ENCODE measurements at regions not wholly inside any gene's neighbourhood (a gene's known extent, or its start where the extent isn't known, plus 50 kb on each side); places are given as distances from the start of the nearest gene placed in this dataset.
"Not testable (repeated sequence)": the region's sequence is repeated elsewhere in the genome, so short reads cannot be mapped to it uniquely, and the experiment has no call there.

- Mint-ChIP-seq H3K27me3 (no peaks in the 10 kb centered on the region), H3K9me3 (no peaks in the 10 kb centered on the region), H3K27ac (no peak overlapping the region), H3K36me3 (no peaks in the 10 kb centered on the region), H3K4me1 (no peaks in the 10 kb centered on the region), H3K4me3 (no peak overlapping the region)
- ATAC-seq: no peak
Observed at GRCh38 chr11:23164022-23164421, 303.7 kb upstream of the CCDC179 start.

- Mint-ChIP-seq H3K4me1 (no peaks in the 10 kb centered on the region), H3K9me3 (peaks cover 3% of the 10 kb centered on the region), H3K4me3 (no peak overlapping the region), H3K36me3 (no peaks in the 10 kb centered on the region), H3K27ac (no peak overlapping the region), H3K27me3 (no peaks in the 10 kb centered on the region)
- no peak for ATAC-seq
Observed at GRCh38 chr11:23166376-23166775, 306.1 kb upstream of the CCDC179 start.

- no peaks in the 10 kb centered on the region for H3K4me1 Mint-ChIP-seq
- H3K27ac Mint-ChIP-seq: no peak overlapping the region
- H3K9me3 Mint-ChIP-seq: peaks cover 8% of the 10 kb centered on the region
- no peak for ATAC-seq
- no peaks in the 10 kb centered on the region for H3K27me3 Mint-ChIP-seq
- no peaks in the 10 kb centered on the region for H3K36me3 Mint-ChIP-seq
- H3K4me3 Mint-ChIP-seq: no peak overlapping the region
Observed at GRCh38 chr11:23179609-23180008, 319.3 kb upstream of the CCDC179 start.

GRCh38 chr11:23181022-23181807, 320.9 kb upstream of the CCDC179 start:
- H3K27me3 Mint-ChIP-seq: no peaks in the 10 kb centered on the region
- no peaks in the 10 kb centered on the region for H3K4me1 Mint-ChIP-seq
- no peak overlapping the region for H3K27ac Mint-ChIP-seq
- no peak overlapping the region for H3K4me3 Mint-ChIP-seq
- peaks cover 6% of the 10 kb centered on the region for H3K9me3 Mint-ChIP-seq
- no peak for ATAC-seq
- no peaks in the 10 kb centered on the region for H3K36me3 Mint-ChIP-seq

- Mint-ChIP-seq H3K36me3 (no peaks in the 10 kb centered on the region), H3K4me1 (no peaks in the 10 kb centered on the region), H3K9me3 (peaks cover 2% of the 10 kb centered on the region), H3K27ac (no peak overlapping the region), H3K27me3 (no peaks in the 10 kb centered on the region), H3K4me3 (no peak overlapping the region)
- ATAC-seq: no peak
Observed at GRCh38 chr11:23192256-23192655, 332.0 kb upstream of the CCDC179 start.

- H3K9me3 Mint-ChIP-seq: peaks cover 22% of the 10 kb centered on the region
- ATAC-seq: peak; percentile 39
Observed at GRCh38 chr11:23201936-23202522, 341.8 kb upstream of the CCDC179 start.

GRCh38 chr11:23202611-23203010, 342.3 kb upstream of the CCDC179 start:
- Mint-ChIP-seq H3K27me3 (no peaks in the 10 kb centered on the region), H3K4me3 (no peak overlapping the region), H3K27ac (no peak overlapping the region), H3K36me3 (no peaks in the 10 kb centered on the region), H3K9me3 (peaks cover 19% of the 10 kb centered on the region), H3K4me1 (no peaks in the 10 kb centered on the region)
- no peak for ATAC-seq

More at GRCh38 chr11:23201936-23202522, 341.8 kb upstream of the CCDC179 start:
- H3K4me3 Mint-ChIP-seq: no peak overlapping the region
- H3K36me3 Mint-ChIP-seq: no peaks in the 10 kb centered on the region
- no peak overlapping the region for H3K27ac Mint-ChIP-seq
- H3K4me1 Mint-ChIP-seq: no peaks in the 10 kb centered on the region
- H3K27me3 Mint-ChIP-seq: no peaks in the 10 kb centered on the region

- H3K27ac Mint-ChIP-seq: no peak overlapping the region
- no peaks in the 10 kb centered on the region for H3K36me3 Mint-ChIP-seq
- peaks cover 8% of the 10 kb centered on the region for H3K9me3 Mint-ChIP-seq
- H3K27me3 Mint-ChIP-seq: no peaks in the 10 kb centered on the region
- no peaks in the 10 kb centered on the region for H3K4me1 Mint-ChIP-seq
- ATAC-seq: no peak
- no peak overlapping the region for H3K4me3 Mint-ChIP-seq
Observed at GRCh38 chr11:23205156-23205871, 345.0 kb upstream of the CCDC179 start.

GRCh38 chr11:23206741-23207336, 346.6 kb upstream of the CCDC179 start:
- peaks cover 8% of the 10 kb centered on the region for H3K9me3 Mint-ChIP-seq
- H3K27ac Mint-ChIP-seq: no peak overlapping the region
- no peaks in the 10 kb centered on the region for H3K36me3 Mint-ChIP-seq
- H3K4me1 Mint-ChIP-seq: no peaks in the 10 kb centered on the region
- ATAC-seq: no peak
- no peak overlapping the region for H3K4me3 Mint-ChIP-seq
- no peaks in the 10 kb centered on the region for H3K27me3 Mint-ChIP-seq

GRCh38 chr11:23211221-23211620, 350.9 kb upstream of the CCDC179 start:
- Mint-ChIP-seq H3K27me3 (no peaks in the 10 kb centered on the region), H3K4me3 (no peak overlapping the region), H3K27ac (no peak overlapping the region), H3K4me1 (no peaks in the 10 kb centered on the region), H3K9me3 (peaks cover 2% of the 10 kb centered on the region), H3K36me3 (no peaks in the 10 kb centered on the region)
- no peak for ATAC-seq

- Mint-ChIP-seq H3K4me1 (no peaks in the 10 kb centered on the region), H3K4me3 (no peak overlapping the region), H3K27ac (no peak overlapping the region), H3K27me3 (no peaks in the 10 kb centered on the region), H3K9me3 (no peaks in the 10 kb centered on the region), H3K36me3 (no peaks in the 10 kb centered on the region)
- no peak for ATAC-seq
Observed at GRCh38 chr11:23212807-23213206, 352.5 kb upstream of the CCDC179 start.

- Mint-ChIP-seq H3K27me3 (no peaks in the 10 kb centered on the region), H3K4me1 (no peaks in the 10 kb centered on the region), H3K4me3 (no peak overlapping the region), H3K9me3 (peaks cover 3% of the 10 kb centered on the region), H3K27ac (no peak overlapping the region), H3K36me3 (no peaks in the 10 kb centered on the region)
- no peak for ATAC-seq
Observed at GRCh38 chr11:23217072-23217471, 356.8 kb upstream of the CCDC179 start.

- H3K4me3 Mint-ChIP-seq, H3K9me3 Mint-ChIP-seq, ATAC-seq: not testable (repeated sequence)
Observed at GRCh38 chr11:23220086-23220485, 359.8 kb upstream of the CCDC179 start.

GRCh38 chr11:23221366-23221765, 361.1 kb upstream of the CCDC179 start:
- Mint-ChIP-seq H3K36me3 (no peaks in the 10 kb centered on the region), H3K27me3 (no peaks in the 10 kb centered on the region), H3K4me1 (no peaks in the 10 kb centered on the region), H3K4me3 (no peak overlapping the region), H3K27ac (no peak overlapping the region), H3K9me3 (peaks cover 3% of the 10 kb centered on the region)
- no peak for ATAC-seq

More at GRCh38 chr11:23220086-23220485, 359.8 kb upstream of the CCDC179 start:
- H3K27me3 Mint-ChIP-seq, H3K4me1 Mint-ChIP-seq, H3K36me3 Mint-ChIP-seq, H3K27ac Mint-ChIP-seq: not testable (repeated sequence)

GRCh38 chr11:23226331-23227077, 366.2 kb upstream of the CCDC179 start:
- no peak overlapping the region for H3K4me3 Mint-ChIP-seq
- H3K9me3 Mint-ChIP-seq: no peaks in the 10 kb centered on the region

More at GRCh38 chr11:23226331-23227077, 366.2 kb upstream of the CCDC179 start:
- H3K27me3 Mint-ChIP-seq: no peaks in the 10 kb centered on the region
- ATAC-seq: no peak
- H3K4me1 Mint-ChIP-seq: no peaks in the 10 kb centered on the region
- H3K27ac Mint-ChIP-seq: no peak overlapping the region
- no peaks in the 10 kb centered on the region for H3K36me3 Mint-ChIP-seq
